Caco-2 (cell line): ENCODE measurements at regions not wholly inside any gene's neighbourhood (a gene's known extent, or its start where the extent isn't known, plus 50 kb on each side); places are given as distances from the start of the nearest gene placed in this dataset.

ENCODE experiments used
- BruUV-seq: library from RNA; stranded (reverse); fragments of 400-500 nt; replicated peaks from 2 replicates; lab custom pipeline; 2021; lab: Mats Ljungman, UMichigan
- CTCF ChIA-PET: fragments of 300-600 bp; sonication (Branson Sonifier 250); formaldehyde crosslinking; loops from one replicate; lab custom pipeline; 2022; ENCODE audit warnings: antibody characterized with exemption; lab: Charles Lee
- POLR2A ChIA-PET: fragments of 300-600 bp; sonication (Branson Sonifier 250); formaldehyde crosslinking; loops from one replicate; lab custom pipeline; 2022; ENCODE audit warnings: antibody characterized with exemption; lab: Charles Lee
- DNase-seq, 2 experiments: peaks; one replicate each; pipeline versions ENCODE4 v3.0.0 to v3.0.0-alpha.2; 2020 to 2022
- H3K27me3 ChIP-seq: replicated peaks from 2 replicates; pipeline ENCODE4 v1.6.0; 2011; ENCODE audit warnings: low read length; ENCODE audit not compliant: control insufficient read depth, insufficient read depth
- H3K36me3 ChIP-seq: 2 replicates; pipeline ENCODE4 v1.5.1; 2011; ENCODE audit warnings: low read length; ENCODE audit not compliant: control insufficient read depth, insufficient read depth
- H3K4me1 ChIP-seq: fragments of 250-450 bp; sonication (Bioruptor Pico); 2 replicates; pipeline ENCODE4 v1.5.1; 2020; ENCODE audit warnings: mild to moderate bottlenecking
- H3K4me3 ChIP-seq: 2 replicates; pipeline ENCODE4 v1.5.1; 2011; ENCODE audit warnings: low read depth, mild to moderate bottlenecking, control low read depth, low read length
- H3K9me3 ChIP-seq: fragments of 250-450 bp; sonication (Bioruptor Pico); 2 replicates; pipeline ENCODE4 v1.5.1; 2020; ENCODE audit warnings: mild to moderate bottlenecking, moderate library complexity
- H3K27ac Mint-ChIP-seq: one replicate; pipeline ENCODE4 v1.8.0; 2022; ENCODE audit warnings: mixed read lengths; ENCODE audit not compliant: unreplicated experiment
- H3K27me3 Mint-ChIP-seq: one replicate; pipeline ENCODE4 v1.8.0; 2022; ENCODE audit warnings: mixed read lengths; ENCODE audit not compliant: insufficient read depth, unreplicated experiment
- H3K36me3 Mint-ChIP-seq: one replicate; pipeline ENCODE4 v1.8.0; 2022; ENCODE audit warnings: mild to moderate bottlenecking, mixed read lengths; ENCODE audit not compliant: insufficient read depth, unreplicated experiment
- H3K4me1 Mint-ChIP-seq: one replicate; pipeline ENCODE4 v1.8.0; 2022; ENCODE audit warnings: low read depth, mixed read lengths; ENCODE audit not compliant: unreplicated experiment
- H3K4me3 Mint-ChIP-seq: one replicate; pipeline ENCODE4 v1.8.0; 2022; ENCODE audit warnings: mild to moderate bottlenecking, moderate library complexity, mixed read lengths; ENCODE audit not compliant: unreplicated experiment
- H3K9me3 Mint-ChIP-seq: one replicate; pipeline ENCODE4 v1.8.0; 2022; ENCODE audit warnings: mixed read lengths; ENCODE audit not compliant: unreplicated experiment
- intact Hi-C: fragments of 100-400 bp; cut with micrococcal nuclease; formaldehyde crosslinking; loops from one replicate; pipeline ENCODE4 v1.10.0; 2022; ENCODE audit not compliant: unreplicated experiment
- TF ChIP-seq, protein P1 (sequence below), 2 experiments: fragments of 200-600 bp in 1 of 2; IDR thresholded peaks; 1 replicate in 1 of 2; 2 replicates in 1 of 2; pipeline versions ENCODE4 v1.5.1 to v1.8.0; 2011 to 2022; ENCODE audit warnings: antibody characterized with exemption in 1 of 2, control low read depth in 1 of 2, inconsistent platforms in 1 of 2, low read depth in 1 of 2, low read length in 1 of 2, mild to moderate bottlenecking in 1 of 2, moderate library complexity in 1 of 2; ENCODE audit not compliant: insufficient read depth in 1 of 2, severe bottlenecking in 1 of 2, unreplicated experiment in 1 of 2

DNA sequence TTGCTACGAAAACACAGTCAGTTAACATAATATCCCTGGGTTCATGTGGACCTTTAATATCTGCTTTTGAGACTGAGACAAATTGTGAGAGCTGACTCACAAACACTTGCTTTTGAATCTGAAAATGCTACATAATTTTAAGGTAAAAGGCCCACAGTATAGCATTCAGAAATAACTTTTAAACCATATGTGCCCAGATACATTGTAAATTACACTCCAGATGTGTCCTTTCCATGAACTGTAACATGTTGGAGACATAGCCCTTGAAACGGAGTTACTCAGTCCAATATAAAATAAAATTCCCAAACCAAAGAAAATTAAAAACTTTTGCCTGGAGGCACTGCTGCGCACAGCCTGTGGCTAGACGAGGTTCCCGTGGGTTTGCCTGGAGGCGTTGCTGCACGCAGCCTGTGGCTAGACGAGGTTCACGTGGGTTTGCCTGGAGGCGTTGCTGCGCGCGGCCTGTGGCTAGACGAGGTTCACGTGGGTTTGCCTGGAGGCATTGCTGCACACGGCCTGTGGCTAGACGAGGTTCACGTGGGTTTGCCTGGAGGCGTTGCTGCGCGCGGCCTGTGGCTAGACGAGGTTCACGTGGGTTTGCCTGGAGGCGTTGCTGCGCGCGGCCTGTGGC is 131.9 kb upstream of the ALKAL2 start:
- H3K27ac Mint-ChIP-seq = no peak overlapping the region
- CTCF ChIA-PET = no interaction called here
- TF ChIP-seq, protein P1, sequence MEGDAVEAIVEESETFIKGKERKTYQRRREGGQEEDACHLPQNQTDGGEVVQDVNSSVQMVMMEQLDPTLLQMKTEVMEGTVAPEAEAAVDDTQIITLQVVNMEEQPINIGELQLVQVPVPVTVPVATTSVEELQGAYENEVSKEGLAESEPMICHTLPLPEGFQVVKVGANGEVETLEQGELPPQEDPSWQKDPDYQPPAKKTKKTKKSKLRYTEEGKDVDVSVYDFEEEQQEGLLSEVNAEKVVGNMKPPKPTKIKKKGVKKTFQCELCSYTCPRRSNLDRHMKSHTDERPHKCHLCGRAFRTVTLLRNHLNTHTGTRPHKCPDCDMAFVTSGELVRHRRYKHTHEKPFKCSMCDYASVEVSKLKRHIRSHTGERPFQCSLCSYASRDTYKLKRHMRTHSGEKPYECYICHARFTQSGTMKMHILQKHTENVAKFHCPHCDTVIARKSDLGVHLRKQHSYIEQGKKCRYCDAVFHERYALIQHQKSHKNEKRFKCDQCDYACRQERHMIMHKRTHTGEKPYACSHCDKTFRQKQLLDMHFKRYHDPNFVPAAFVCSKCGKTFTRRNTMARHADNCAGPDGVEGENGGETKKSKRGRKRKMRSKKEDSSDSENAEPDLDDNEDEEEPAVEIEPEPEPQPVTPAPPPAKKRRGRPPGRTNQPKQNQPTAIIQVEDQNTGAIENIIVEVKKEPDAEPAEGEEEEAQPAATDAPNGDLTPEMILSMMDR (IDR thresholded peaks at IDR 0.05; ENCODE audit: insufficient read depth in 1 of 2, low read depth in 1 of 2, low read length in 1 of 2, severe bottlenecking in 1 of 2, unreplicated experiment in 1 of 2) = no peak

DNA sequence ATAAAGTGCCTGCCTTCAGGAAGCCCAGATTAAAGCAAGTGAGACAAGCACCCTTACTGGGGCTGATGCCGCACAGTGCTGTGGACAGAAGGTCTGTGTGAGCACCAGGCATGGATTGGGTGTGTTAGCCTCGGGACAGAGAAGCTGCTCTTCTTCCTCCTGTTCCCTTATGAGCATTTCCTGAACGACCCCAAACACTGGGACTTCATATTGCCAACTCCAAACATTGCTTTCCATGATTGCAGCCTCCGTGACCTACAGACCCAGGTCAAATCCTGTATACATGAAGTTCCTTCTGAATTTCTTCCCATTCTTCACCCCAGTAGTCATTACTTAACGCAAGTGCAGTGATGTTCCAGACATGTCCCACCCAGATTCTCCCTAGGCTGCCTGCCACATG is 129.8 kb upstream of the ALKAL2 start:
- no peak for DNase-seq
- no peaks in the 10 kb centered on the region for H3K9me3 Mint-ChIP-seq
- no peaks in the 10 kb centered on the region for H3K27me3 ChIP-seq
- no peak overlapping the region for H3K4me3 Mint-ChIP-seq
- no TSS peak for BruUV-seq
- H3K4me1 Mint-ChIP-seq = no peaks in the 10 kb centered on the region
- no peaks in the 10 kb centered on the region for H3K36me3 Mint-ChIP-seq
- peaks cover 2% of the 10 kb centered on the region for H3K27me3 Mint-ChIP-seq
- TF ChIP-seq, protein P1 (IDR thresholded peaks at IDR 0.05; ENCODE audit: insufficient read depth in 1 of 2, low read depth in 1 of 2, low read length in 1 of 2, severe bottlenecking in 1 of 2, unreplicated experiment in 1 of 2) = no peak
- H3K4me1 ChIP-seq = no peaks in the 10 kb centered on the region
- no peaks in the 10 kb centered on the region for H3K36me3 ChIP-seq
- H3K4me3 ChIP-seq = no peak overlapping the region
- no peak overlapping the region for H3K27ac Mint-ChIP-seq
- CTCF ChIA-PET = no interaction called here
- H3K9me3 ChIP-seq = no peaks in the 10 kb centered on the region
- POLR2A ChIA-PET = no interaction called here
- intact Hi-C loops = no loop called here

More for the DNA sequence above, 131.9 kb upstream of the ALKAL2 start:
- Histone ChIP-seq H3K36me3 (no peaks in the 10 kb centered on the region), H3K27me3 (no peaks in the 10 kb centered on the region), H3K9me3 (no peaks in the 10 kb centered on the region), H3K4me3 (no peak overlapping the region), H3K4me1 (no peaks in the 10 kb centered on the region)
- BruUV-seq = no TSS peak
- no peaks in the 10 kb centered on the region for H3K9me3 Mint-ChIP-seq
- no peak for DNase-seq
- H3K27me3 Mint-ChIP-seq = peaks cover 2% of the 10 kb centered on the region
- no peaks in the 10 kb centered on the region for H3K36me3 Mint-ChIP-seq
- POLR2A ChIA-PET = no interaction called here
- H3K4me3 Mint-ChIP-seq = no peak overlapping the region
- intact Hi-C loops = no loop called here
- no peaks in the 10 kb centered on the region for H3K4me1 Mint-ChIP-seq

DNA sequence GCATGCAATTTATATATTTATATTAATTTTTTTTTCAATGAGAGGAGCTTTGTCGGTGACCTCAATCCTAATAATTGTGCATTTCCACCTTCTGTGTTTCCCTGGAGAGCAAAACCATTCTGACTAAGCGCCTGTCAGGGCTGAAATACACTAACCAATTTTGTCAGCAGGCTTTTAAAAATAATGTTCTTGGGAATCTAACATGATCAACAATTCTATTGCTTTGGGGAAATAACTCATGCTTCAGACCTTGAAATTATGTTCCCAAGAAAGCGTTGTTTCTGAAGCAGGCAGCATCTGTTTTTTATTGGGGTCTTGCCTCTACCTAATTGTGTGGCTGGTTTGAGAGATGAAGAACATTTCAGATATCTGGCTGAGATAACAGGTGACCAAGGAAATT is 129.1 kb upstream of the ALKAL2 start:
- H3K36me3 Mint-ChIP-seq = no peaks in the 10 kb centered on the region
- CTCF ChIA-PET = no interaction called here
- no peak for DNase-seq
- TF ChIP-seq, protein P1 (IDR thresholded peaks at IDR 0.05; ENCODE audit: insufficient read depth in 1 of 2, low read depth in 1 of 2, low read length in 1 of 2, severe bottlenecking in 1 of 2, unreplicated experiment in 1 of 2) = no peak
- no TSS peak for BruUV-seq
- H3K27ac Mint-ChIP-seq = no peak overlapping the region
- H3K9me3 Mint-ChIP-seq = peaks cover 4% of the 10 kb centered on the region
- Histone ChIP-seq H3K27me3 (no peaks in the 10 kb centered on the region), H3K9me3 (no peaks in the 10 kb centered on the region), H3K36me3 (no peaks in the 10 kb centered on the region), H3K4me1 (no peaks in the 10 kb centered on the region), H3K4me3 (no peak overlapping the region)
- H3K4me1 Mint-ChIP-seq = no peaks in the 10 kb centered on the region
- no peak overlapping the region for H3K4me3 Mint-ChIP-seq
- intact Hi-C loops = no loop called here
- POLR2A ChIA-PET = no interaction called here
- peaks cover 2% of the 10 kb centered on the region for H3K27me3 Mint-ChIP-seq
